ENCODE measurements at regions not wholly inside any gene's neighbourhood (a gene's known extent, or its start where the extent isn't known, plus 50 kb on each side); places are given as distances from the start of the nearest gene placed in this dataset.
"Not testable (repeated sequence)": the region's sequence is repeated elsewhere in the genome, so short reads cannot be mapped to it uniquely, and the experiment has no call there.

- no peak for DNase-seq (ENCODE audit: low spot score)
Observed at GRCh38 chr9:135295551-135296300, 183.9 kb upstream of the PPP1R26 start.

- DNase-seq (ENCODE audit: low spot score): peak; percentile 40
Observed at GRCh38 chr9:135296735-135297455, 182.7 kb upstream of the PPP1R26 start.

GRCh38 chr9:135297456-135298075 is 182.0 kb upstream of the PPP1R26 start:
- peak; percentile 36 for DNase-seq (ENCODE audit: low spot score)

- DNase-seq (ENCODE audit: low spot score): no peak
Observed at GRCh38 chr9:135299239-135299590, 180.4 kb upstream of the PPP1R26 start.

GRCh38 chr9:135299651-135300345 is 179.8 kb upstream of the PPP1R26 start:
- DNase-seq (ENCODE audit: low spot score): no peak

GRCh38 chr9:135300346-135301141 is 179.0 kb upstream of the PPP1R26 start:
- DNase-seq (ENCODE audit: low spot score): no peak

- no peak for DNase-seq (ENCODE audit: low spot score)
Observed at GRCh38 chr9:135301271-135302263, 178.0 kb upstream of the PPP1R26 start.

GRCh38 chr9:135302329-135303279 is 177.0 kb upstream of the PPP1R26 start:
- no peak for DNase-seq (ENCODE audit: low spot score)

- no peak for DNase-seq (ENCODE audit: low spot score)
Observed at GRCh38 chr9:135303280-135303647, 176.3 kb upstream of the PPP1R26 start.

- no peak for DNase-seq (ENCODE audit: low spot score)
Observed at GRCh38 chr9:135303865-135304499, 175.6 kb upstream of the PPP1R26 start.

- no peak for DNase-seq (ENCODE audit: low spot score)
Observed at GRCh38 chr9:135304886-135305285, 174.7 kb upstream of the PPP1R26 start.

GRCh38 chr9:135305546-135306180 is 173.9 kb upstream of the PPP1R26 start:
- no peak for DNase-seq (ENCODE audit: low spot score)

GRCh38 chr9:135306699-135307098 is 172.9 kb upstream of the PPP1R26 start:
- no peak for DNase-seq (ENCODE audit: low spot score)

GRCh38 chr9:135307300-135307699 is 172.3 kb upstream of the PPP1R26 start:
- DNase-seq (ENCODE audit: low spot score): no peak

- not testable (repeated sequence) for DNase-seq (ENCODE audit: low spot score)
Observed at GRCh38 chr9:135307919-135308318, 171.7 kb upstream of the PPP1R26 start.

GRCh38 chr9:135308821-135309762 is 170.5 kb upstream of the PPP1R26 start:
- peak; percentile 58 for DNase-seq (ENCODE audit: low spot score)

- no peak for DNase-seq (ENCODE audit: low spot score)
Observed at GRCh38 chr9:135309763-135310125, 169.8 kb upstream of the PPP1R26 start.
